GM19324 (cell line): ENCODE measurements at regions not wholly inside any gene's neighbourhood (a gene's known extent, or its start where the extent isn't known, plus 50 kb on each side); places are given as distances from the start of the nearest gene placed in this dataset.

Experiments used
- ATAC-seq: cut with Tn5 transposase; IDR thresholded peaks from one replicate; pipeline ENCODE4 v1.9.1; 2021; ENCODE audit warnings: mild to moderate bottlenecking, moderate library complexity; ENCODE audit not compliant: unreplicated experiment, low FRiP score

DNA sequence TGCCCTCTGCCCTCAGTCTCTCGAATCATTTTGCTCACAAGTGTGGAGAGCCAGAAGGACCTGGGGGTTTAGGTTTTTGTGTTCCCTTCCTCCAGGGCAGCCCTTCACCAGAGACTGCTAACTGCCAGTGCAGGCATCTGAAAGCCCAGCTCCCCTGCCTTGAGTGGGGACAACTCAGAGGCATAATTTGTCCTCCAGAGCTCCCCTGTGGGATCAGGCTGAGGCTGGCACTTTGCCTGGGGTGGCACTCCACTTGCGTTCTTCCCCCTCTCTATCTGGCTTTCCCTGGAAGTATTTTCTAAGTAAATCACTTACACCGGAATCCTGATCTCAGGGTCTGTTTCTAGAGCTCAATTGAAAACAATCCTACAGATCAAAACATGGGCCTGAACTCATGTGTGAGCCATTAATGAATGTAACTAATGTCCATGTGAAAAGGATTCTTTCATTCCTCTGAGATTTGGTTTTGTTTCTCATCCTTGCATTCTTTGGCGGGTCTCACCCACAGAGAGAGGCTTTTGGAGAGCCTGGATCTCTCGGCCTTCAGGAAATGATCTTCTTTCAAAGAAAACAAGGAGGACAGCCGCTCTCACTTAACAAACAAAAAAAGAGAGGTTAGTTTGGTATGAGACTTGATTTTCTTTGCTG lies 125.7 kb upstream of the RIPOR2 start:
- no peak for ATAC-seq

DNA sequence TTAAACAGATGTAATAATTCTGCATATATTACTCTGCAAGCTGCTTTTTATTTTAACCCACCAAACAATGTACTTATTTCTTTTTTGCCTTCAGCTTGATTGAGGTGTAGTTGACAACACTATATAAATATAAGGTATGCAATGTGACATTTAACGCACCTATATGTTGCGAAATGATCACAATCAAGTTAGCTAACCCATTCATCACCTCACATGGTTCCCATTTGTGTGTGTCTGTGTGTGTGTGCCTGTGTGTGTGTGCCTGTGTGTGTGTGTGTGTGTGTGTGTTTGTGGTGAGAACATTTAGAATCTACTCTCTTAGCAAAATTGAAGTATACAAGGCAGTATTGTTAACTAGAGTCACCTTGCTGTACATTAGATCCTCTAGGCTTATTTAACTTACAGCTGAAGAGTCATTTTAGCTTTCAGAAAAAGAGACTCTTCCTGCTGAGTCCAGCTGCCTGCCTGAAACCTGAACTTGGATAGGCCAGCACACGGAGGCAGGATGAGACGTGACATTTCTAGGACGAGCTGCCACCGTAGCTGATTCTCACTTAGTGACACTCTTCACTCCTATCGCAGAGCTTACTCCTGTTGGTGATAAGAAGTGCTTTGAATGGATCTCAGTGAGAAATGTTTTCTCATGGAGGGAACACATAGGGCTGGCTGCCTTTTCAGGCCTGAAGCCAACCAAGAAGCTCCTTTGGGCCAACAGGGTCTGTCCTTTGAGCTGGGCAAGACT lies 126.5 kb upstream of the RIPOR2 start:
- no peak for ATAC-seq

DNA sequence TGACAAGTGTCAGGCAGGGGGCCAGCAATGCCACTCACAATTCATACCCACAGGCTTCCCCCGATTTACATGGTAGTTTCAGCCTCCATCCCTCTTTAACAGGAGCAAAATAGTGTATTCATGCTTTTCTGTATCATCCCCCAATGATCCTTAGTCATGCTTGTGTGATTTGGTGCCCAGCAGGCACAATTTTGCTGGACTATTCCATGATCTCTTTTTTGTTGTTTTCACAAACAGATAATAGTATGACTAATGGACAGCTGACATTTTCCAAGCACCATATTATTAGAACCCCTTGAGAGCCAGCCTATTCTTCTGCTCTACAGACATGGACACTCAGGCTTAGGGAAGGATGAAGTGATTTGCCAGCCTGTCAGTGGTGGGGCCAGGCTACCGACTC lies 128.2 kb upstream of the RIPOR2 start:
- ATAC-seq: no peak

DNA sequence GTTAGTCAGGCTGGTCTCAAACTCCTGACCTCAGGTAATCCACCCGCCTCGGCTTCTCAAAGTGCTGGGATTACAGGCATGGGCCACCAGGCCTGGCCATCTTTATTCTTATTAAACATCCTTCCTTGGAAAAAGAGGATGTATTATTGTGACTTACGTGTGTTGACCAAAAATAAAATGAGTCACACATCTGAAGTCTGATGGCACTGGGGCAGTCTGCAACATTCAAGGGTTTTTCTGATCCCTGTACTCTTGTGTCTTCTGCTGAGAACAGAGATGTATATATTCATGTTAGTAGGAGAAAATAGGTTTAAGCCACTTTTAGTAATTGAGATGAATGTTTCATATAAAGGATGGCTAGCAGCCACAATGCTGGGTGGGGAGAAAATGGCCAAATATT lies 129.9 kb upstream of the RIPOR2 start:
- no peak for ATAC-seq

DNA sequence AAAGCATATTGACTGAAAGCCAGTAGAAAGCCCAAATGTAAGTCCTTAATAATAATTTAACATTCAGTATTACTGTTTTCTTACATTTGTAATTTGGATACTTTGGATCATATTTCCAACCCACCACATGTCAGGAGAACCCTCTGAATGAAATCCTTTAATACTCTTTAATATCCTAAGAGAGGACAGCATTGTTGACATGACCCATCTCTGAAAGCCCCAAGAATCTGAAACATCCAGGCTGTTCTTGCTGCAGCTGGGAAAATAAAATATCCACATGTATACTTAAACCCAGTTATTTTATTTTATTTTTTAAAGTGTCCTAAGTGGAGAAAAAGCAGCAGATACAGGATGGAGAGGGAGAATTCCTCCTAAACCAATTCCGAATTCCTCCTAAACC lies 130.8 kb upstream of the RIPOR2 start:
- no peak for ATAC-seq

DNA sequence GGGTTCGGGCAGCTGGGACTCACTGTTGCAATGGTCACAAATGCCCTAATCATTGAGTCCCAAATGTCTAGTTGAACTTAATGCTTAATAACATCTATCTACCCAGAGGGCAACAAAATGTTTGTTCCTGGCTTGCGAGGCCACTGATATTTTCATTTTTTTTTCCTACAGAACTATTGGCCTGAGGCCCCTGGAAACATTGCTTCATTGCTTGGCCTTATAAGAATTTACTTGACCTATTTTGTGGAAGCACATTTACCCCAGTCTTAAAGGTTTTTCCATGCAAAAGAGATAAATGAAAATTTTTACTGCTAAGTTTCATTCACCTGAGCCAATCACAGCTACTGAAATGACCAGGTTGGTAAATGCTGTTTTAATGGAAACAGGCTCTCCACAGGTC lies 133.1 kb upstream of the RIPOR2 start:
- ATAC-seq: no peak

DNA sequence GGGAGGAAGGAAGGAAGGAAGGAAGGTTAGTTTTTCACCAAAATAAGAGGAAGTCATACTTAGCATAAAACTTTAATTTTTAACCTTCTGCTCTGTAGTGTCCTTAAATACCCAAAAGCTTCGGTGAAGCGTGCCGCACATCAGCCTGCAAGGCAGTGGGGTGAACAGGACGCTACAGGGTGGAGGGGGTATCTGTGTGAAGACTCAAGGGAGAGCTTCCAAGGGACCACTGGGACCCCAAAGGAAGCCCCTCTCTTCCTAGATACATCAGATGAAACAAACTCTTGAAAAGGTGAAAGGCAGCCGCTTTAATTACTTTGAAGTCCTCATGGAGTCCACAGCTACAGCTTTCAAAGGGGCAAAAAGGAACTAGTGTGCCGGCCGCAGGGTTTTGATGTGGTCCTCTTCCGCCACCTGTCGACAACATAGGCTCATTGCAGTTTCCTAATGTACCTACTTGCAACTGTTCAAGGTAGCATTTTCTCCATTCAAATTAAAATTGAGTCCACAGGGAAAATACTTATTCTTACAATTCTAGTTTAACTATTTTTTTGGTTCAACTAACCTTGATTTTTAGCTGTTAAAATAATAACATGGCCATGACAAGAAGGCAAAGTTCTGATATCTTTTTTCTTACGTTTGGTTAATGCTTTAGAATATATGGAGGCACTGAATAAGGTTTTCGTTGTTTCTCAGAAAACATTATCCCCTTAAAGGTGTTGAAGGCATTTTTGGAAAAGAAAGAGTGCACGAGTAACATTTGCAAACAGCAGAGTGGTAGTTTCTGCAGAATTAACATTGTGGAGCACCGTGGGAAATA lies 135.0 kb upstream of the RIPOR2 start:
- no peak for ATAC-seq

DNA sequence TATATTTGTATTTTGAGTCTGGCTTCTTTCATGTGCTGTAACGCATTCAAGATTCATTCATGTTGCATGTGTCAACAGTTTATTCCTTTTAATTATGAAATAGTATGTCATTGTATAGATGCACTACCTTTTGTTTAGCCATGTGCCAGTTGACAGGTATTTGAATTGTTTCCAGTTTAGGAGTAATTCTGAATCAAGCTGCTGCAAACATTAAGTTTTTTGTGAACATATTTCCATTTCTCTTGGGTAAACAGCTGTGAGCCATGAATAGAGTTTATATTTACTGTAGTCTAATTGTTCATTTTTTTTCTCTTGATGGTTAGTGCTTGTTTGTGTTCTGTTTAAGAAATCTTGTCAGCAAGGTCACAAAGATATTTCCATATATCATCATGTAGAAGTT lies 142.4 kb upstream of the RIPOR2 start:
- no peak for ATAC-seq

DNA sequence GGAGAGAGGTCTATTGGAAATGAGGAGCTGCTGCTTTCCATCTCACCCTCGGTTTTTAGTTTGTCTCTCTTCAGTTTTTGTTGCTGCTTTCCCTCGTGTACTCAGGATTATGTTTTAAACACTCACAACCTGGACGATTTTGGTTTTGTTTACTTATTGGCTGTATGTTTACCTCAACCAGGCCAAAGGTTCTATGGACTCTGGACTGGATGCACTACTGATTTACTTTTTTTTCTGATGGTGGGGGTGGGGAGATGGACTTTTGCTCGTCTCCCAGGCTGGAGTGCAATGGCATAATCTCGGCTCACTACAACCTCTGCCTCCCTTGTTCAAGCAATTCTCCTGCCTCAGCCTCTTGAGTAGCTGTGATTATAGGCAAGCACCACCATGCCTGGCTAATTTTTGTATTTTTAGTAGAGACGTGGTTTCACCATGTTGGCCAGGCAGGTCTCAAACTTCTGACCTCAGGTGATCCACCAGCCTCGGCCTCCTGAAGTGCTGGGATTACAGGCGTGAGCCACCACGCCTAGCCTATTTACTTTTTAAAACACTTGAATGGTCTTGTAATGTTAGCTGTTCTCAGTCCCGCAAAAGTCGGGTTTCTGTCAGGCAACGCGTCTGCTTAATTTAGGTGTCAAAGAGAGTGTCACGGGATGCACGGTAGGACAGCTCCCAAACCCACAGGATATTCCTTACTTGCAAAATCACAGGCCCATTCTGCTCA lies 148.2 kb upstream of the RIPOR2 start:
- ATAC-seq: no peak

DNA sequence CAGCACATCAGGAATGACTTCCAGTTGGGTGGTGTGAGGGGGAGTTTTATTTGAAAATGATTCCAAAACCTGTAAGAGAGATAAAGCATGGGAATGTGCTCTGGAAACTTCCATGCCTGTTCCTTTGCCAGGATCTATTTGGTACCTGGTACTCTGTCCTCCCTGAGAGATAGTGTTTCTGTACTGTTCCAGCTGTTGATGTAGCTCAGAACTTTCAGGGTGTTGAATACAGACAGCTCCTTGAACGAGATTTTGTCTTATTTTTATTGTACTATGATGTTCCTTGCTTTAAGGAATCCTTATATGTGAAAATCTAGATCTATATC lies 148.7 kb upstream of the RIPOR2 start:
- ATAC-seq: no peak

DNA sequence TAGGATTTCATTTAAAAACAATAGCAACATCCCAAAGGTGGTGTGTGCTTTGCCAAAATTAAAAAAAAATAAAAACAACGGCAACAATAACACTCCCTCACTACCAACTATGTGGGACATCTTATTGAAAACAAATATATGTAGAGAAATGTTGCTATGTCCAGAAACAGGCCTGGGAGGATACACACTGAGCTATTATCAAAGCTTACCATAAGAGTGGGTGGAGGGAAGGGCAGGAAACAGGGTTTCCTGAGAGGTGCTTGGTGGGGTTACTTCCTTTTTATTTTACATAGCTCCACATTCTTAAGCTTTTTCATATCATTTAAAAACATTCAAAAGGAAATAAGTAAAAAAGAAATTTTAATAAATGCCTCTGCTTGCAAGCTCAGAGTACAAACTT lies 150.0 kb upstream of the RIPOR2 start:
- ATAC-seq: no peak

DNA sequence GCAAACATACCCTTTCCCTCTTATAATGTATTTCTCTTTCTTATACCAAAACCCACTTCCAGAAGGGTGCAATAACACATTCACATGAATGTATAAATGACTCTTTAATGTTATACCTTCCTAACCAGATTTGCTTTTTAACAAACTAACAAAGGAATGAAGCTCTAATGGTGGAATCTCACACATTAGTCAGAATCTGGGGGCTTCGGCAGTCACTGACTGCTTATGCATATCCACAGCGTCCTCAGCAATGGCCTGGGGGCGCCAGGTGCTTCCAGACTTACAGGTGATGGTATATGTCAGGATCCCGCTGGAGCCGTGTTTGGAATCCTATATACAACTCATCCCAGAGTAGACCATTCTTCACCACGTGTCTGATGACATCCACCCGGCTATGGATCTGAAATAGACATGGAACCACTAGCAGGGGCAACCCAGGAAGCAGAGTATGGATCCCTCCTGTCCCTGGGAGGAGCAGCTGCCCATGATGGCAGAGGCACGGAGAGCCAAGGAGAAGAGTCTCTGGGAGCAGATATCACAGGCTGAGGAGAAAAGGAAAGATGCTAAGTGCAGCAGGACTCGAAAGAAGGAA lies 150.8 kb upstream of the RIPOR2 start:
- ATAC-seq: no peak

DNA sequence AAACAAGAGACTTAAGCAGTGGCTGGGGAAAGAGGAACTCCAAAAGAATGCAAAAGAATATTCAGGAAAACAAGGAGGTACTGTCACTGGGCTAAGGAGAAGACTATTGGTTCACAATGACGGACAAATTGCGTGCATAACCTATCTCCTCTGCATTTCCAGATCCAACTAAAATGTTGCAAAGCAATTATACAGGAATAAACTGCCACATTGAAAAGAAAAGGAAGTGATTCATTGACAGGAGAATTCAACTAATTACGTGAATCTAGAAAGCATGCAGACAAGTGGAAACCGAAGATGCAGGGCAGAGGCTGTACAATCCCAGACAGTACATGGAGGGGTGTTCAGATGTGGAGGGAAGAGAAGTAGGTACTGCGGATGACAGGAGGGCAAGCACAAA lies 152.8 kb upstream of the RIPOR2 start:
- ATAC-seq: no peak

DNA sequence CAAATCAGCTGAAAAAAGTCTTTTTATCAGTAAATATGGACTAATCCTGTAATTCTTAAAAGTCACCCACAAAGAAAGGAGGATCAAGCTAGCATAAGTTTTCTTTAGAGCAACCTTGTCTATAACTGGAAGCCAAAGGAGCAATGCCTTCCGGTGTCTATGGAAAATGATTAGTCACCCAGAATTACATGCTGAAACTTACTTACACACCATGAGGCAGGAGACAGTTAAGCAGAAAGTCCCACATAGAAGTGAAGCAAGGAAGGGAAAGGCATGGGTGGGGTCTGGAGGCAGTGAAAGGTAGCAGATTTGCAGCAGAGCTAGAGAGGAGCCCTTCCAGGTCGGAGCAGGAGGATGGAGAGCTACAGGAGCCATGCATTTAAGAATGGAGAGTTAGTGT lies 153.7 kb upstream of the RIPOR2 start:
- ATAC-seq: no peak

DNA sequence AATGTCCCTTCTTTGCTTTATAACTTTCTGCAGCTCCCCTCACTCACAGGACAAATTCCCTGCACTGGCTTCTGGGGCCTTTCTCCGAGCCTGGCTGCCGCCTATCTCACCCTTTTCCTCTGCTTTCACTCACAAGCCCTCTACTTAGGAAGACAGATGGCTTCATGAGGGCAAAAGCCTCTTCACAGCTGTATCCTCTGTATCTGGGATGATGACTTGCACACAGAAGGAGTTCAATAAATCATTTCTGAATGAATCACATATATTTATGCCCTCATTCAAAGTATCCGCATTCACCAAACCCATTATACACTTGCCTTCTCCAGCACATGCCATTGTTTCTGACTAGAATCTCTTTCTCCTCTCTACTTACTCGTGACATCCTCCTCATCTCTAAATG lies 159.0 kb upstream of the RIPOR2 start:
- ATAC-seq: no peak

DNA sequence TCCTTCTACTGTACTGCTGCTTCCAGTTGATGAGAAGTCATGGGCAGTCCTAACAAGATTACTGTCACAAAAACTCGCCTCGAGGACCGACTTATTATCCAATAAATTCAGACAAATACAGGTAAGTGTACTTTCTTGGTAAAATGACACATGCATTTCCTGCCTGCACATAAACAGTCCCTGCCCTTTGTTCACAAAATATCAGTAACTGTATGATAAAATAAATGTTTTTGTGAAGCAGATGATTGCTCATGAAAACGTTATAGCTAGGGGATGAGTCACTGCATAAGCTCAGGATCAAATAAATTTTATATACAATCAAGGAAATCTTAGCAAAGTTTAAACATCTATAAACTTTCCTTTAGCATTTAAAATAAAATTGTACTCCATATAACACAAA lies 164.5 kb upstream of the RIPOR2 start:
- no peak for ATAC-seq

DNA sequence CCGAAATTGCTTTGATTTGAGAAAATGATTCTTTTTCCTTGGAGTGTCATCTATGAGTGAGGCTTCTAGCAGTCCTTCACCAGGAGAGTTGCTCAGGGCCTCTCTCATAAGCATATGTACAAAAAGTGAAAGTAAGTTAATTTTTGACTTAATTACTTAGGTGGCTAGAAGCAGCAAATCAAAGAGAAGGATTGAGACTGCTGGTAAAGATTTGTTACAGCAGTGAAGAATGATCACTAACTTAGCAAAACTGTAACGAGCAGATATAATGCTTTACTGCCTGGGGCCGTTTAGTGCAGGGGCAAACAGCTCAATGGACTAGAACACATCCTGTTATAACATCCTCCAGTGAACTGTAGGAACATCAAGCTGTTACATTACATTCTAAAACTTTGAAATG lies 167.8 kb upstream of the RIPOR2 start:
- ATAC-seq: no peak

DNA sequence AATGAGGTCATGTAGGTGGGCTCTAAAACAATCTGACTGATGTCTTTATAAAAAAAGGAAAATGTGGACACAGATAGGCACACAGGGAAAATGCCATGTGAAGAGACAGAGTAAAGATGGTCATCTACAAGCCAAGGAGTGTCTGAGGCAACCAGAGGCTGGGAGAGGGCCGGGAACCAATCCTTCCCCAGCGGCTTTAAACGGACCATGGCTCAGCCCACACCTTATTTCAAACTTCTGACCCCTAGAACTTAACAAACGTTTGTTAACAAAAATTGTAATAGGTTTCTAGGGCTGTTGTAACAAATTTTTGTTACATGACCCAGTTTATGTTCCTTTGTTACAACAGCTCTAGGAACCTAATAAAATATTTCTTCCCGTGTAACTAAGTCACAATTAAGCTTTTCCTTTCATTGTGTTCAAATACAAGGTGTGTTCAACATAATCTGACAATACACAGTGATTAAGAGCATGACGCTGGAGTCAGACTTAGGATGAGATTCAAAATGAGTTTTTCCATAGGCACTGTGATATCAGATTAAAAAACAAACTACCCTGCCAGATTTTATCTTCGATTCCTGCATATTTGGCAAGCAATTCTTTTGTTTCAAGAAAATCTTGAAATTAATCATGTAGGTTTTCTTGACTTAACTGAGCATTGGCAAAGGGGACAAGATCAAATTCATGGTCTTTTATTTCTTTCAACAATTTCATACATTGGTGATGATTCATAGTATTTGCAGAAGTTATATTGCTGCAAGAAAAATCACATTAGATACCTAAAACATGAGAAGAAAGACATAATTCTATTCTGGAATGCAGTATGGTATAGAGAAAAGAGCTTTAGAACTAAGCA lies 169.5 kb upstream of the RIPOR2 start:
- no peak for ATAC-seq

DNA sequence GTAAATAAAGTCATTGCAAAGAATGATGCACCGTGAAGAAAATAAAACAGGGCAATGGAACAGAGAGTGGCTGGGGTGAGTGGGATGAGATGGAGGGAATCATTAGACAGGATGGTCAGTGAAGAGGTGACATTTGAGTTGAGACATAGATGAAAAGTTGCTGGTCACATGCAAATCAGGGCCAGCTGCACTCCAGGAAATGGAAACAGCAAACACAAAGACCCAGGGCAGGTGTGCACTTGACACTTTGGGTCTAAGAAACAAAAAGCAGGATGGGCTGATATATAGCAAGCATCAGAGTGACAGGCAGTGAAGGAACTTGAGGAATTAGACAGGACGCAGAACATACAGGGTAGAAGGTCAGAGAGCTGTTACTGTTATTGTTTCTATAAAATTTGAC lies 171.5 kb upstream of the RIPOR2 start:
- ATAC-seq: peak; percentile 76

DNA sequence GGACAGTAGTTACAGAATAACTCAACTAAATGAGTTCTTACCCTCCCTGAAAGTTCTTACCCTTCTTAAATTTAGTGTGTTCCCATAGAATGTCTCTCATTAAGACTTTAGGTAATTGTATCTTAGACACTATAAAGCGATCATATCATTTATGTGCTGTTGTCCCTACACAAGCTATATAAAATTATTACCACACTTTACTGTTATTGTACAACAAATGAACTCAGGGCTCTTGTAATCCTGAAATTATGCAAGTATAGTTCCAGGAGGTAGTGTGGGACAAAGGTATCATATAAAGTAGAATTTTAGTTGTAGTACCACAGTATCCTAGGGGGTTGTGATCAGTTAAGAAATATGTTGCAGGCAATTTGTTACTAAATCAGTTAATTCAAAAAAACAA lies 167.4 kb upstream of the CARMIL1 start:
- no peak for ATAC-seq
